ENCODE measurements at regions not wholly inside any gene's neighbourhood (a gene's known extent, or its start where the extent isn't known, plus 50 kb on each side); places are given as distances from the start of the nearest gene placed in this dataset.

- Mint-ChIP-seq H3K27me3 (ENCODE audit: insufficient read depth, low read depth, poor library complexity) (peaks cover 3% of the 10 kb centered on the region), H3K36me3 (ENCODE audit: low read depth) (no peaks in the 10 kb centered on the region), H3K4me3 (no peak overlapping the region), H3K4me1 (peaks cover 26% of the 10 kb centered on the region), H3K9me3 (peaks cover 3% of the 10 kb centered on the region; the same call in 2 of the 3 replicates), H3K27ac (no peak overlapping the region)
- DNase-seq (ENCODE audit: low spot score) (peak; percentile 40), ATAC-seq (no peak)
- Histone ChIP-seq H3K36me3 (ENCODE audit: insufficient read depth) (no peaks in the 10 kb centered on the region), H3K4me1 (ENCODE audit: insufficient read depth) (peaks cover 43% of the 10 kb centered on the region), H3K4me3 (no peak overlapping the region), H3K27ac (ENCODE audit: low read depth) (peak overlapping the region; percentile 6; the same call in 1 of the 2 replicates), H3K27me3 (ENCODE audit: insufficient read depth) (no peaks in the 10 kb centered on the region), H2AFZ (no peak overlapping the region; the same call in 1 of the 2 replicates), H3K79me2 (replicated peaks; ENCODE audit: insufficient read depth) (no peaks in the 10 kb centered on the region), H3K4me2 (no peak overlapping the region), H3F3A (replicated peaks; ENCODE audit: low read depth) (no peaks in the 10 kb centered on the region), H4K20me1 (replicated peaks; ENCODE audit: insufficient read depth) (no peaks in the 10 kb centered on the region), H3K9me2 (ENCODE audit: insufficient read depth) (no peaks in the 10 kb centered on the region)
- TF ChIP-seq EZH2 (IDR thresholded peaks at IDR 0.05; ENCODE audit: low read depth, unreplicated experiment) (no peak), REST (IDR thresholded peaks at IDR 0.05; ENCODE audit: unreplicated experiment) (no peak)
Measured at GRCh38 chr2:187985923-187986322, 305.8 kb upstream of the GULP1 start.

- Mint-ChIP-seq H3K36me3 (ENCODE audit: low read depth) (no peaks in the 10 kb centered on the region), H3K4me3 (no peak overlapping the region), H3K4me1 (peaks cover 31% of the 10 kb centered on the region), H3K9me3 (peaks cover 3% of the 10 kb centered on the region; the same call in 2 of the 3 replicates), H3K27me3 (ENCODE audit: insufficient read depth, low read depth, poor library complexity) (peaks cover 3% of the 10 kb centered on the region), H3K27ac (peak overlapping the region; percentile 65; the same call in 1 of the 2 replicates)
- H2AFZ ChIP-seq = peak overlapping the region; percentile 19; the same call in 1 of the 2 replicates
- peaks cover 47% of the 10 kb centered on the region for H3K4me1 ChIP-seq (ENCODE audit: insufficient read depth)
- H4K20me1 ChIP-seq (replicated peaks; ENCODE audit: insufficient read depth) = no peaks in the 10 kb centered on the region
- H3K79me2 ChIP-seq (replicated peaks; ENCODE audit: insufficient read depth) = no peaks in the 10 kb centered on the region
- no peak overlapping the region for H3K4me3 ChIP-seq
- peak overlapping the region; percentile 6; the same call in 1 of the 2 replicates for H3K27ac ChIP-seq (ENCODE audit: low read depth)
- no peaks in the 10 kb centered on the region for H3K27me3 ChIP-seq (ENCODE audit: insufficient read depth)
- no peaks in the 10 kb centered on the region for H3K9me2 ChIP-seq (ENCODE audit: insufficient read depth)
- no peak for ATAC-seq
- no peak for DNase-seq (ENCODE audit: low spot score)
- no peaks in the 10 kb centered on the region for H3F3A ChIP-seq (replicated peaks; ENCODE audit: low read depth)
- no peaks in the 10 kb centered on the region for H3K36me3 ChIP-seq (ENCODE audit: insufficient read depth)
- H3K4me2 ChIP-seq = no peak overlapping the region; the same call in 1 of the 2 replicates
- TF ChIP-seq NANOG (IDR thresholded peaks at IDR 0.05; ENCODE audit: borderline replicate concordance) (no peak), CTCF (conservative IDR thresholded peaks at IDR 0.05; ENCODE audit: low read depth in 2 of 2) (no peak), ZNF114 (CRISPR knock-in tag; IDR thresholded peaks at IDR 0.05) (no peak), ZNF331 (CRISPR knock-in tag; IDR thresholded peaks at IDR 0.05; ENCODE audit: low read depth) (no peak)
- TF ChIP-seq, protein P1, sequence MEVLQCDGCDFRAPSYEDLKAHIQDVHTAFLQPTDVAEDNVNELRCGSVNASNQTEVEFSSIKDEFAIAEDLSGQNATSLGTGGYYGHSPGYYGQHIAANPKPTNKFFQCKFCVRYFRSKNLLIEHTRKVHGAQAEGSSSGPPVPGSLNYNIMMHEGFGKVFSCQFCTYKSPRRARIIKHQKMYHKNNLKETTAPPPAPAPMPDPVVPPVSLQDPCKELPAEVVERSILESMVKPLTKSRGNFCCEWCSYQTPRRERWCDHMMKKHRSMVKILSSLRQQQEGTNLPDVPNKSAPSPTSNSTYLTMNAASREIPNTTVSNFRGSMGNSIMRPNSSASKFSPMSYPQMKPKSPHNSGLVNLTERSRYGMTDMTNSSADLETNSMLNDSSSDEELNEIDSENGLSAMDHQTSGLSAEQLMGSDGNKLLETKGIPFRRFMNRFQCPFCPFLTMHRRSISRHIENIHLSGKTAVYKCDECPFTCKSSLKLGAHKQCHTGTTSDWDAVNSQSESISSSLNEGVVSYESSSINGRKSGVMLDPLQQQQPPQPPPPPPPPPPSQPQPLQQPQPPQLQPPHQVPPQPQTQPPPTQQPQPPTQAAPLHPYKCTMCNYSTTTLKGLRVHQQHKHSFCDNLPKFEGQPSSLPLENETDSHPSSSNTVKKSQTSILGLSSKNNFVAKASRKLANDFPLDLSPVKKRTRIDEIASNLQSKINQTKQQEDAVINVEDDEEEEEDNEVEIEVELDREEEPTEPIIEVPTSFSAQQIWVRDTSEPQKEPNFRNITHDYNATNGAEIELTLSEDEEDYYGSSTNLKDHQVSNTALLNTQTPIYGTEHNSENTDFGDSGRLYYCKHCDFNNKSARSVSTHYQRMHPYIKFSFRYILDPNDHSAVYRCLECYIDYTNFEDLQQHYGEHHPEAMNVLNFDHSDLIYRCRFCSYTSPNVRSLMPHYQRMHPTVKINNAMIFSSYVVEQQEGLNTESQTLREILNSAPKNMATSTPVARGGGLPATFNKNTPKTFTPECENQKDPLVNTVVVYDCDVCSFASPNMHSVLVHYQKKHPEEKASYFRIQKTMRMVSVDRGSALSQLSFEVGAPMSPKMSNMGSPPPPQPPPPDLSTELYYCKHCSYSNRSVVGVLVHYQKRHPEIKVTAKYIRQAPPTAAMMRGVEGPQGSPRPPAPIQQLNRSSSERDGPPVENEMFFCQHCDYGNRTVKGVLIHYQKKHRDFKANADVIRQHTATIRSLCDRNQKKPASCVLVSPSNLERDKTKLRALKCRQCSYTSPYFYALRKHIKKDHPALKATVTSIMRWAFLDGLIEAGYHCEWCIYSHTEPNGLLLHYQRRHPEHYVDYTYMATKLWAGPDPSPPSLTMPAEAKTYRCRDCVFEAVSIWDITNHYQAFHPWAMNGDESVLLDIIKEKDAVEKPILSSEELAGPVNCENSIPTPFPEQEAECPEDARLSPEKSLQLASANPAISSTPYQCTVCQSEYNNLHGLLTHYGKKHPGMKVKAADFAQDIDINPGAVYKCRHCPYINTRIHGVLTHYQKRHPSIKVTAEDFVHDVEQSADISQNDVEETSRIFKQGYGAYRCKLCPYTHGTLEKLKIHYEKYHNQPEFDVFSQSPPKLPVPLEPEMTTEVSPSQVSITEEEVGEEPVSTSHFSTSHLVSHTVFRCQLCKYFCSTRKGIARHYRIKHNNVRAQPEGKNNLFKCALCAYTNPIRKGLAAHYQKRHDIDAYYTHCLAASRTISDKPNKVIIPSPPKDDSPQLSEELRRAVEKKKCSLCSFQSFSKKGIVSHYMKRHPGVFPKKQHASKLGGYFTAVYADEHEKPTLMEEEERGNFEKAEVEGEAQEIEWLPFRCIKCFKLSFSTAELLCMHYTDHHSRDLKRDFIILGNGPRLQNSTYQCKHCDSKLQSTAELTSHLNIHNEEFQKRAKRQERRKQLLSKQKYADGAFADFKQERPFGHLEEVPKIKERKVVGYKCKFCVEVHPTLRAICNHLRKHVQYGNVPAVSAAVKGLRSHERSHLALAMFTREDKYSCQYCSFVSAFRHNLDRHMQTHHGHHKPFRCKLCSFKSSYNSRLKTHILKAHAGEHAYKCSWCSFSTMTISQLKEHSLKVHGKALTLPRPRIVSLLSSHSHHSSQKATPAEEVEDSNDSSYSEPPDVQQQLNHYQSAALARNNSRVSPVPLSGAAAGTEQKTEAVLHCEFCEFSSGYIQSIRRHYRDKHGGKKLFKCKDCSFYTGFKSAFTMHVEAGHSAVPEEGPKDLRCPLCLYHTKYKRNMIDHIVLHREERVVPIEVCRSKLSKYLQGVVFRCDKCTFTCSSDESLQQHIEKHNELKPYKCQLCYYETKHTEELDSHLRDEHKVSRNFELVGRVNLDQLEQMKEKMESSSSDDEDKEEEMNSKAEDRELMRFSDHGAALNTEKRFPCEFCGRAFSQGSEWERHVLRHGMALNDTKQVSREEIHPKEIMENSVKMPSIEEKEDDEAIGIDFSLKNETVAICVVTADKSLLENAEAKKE (CRISPR knock-in tag; IDR thresholded peaks at IDR 0.05) = no peak
- TF ChIP-seq, protein P2, sequence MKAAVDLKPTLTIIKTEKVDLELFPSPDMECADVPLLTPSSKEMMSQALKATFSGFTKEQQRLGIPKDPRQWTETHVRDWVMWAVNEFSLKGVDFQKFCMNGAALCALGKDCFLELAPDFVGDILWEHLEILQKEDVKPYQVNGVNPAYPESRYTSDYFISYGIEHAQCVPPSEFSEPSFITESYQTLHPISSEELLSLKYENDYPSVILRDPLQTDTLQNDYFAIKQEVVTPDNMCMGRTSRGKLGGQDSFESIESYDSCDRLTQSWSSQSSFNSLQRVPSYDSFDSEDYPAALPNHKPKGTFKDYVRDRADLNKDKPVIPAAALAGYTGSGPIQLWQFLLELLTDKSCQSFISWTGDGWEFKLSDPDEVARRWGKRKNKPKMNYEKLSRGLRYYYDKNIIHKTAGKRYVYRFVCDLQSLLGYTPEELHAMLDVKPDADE (IDR thresholded peaks at IDR 0.05) = no peak
Measured at GRCh38 chr2:187986390-187987105, 305.1 kb upstream of the GULP1 start.
